ENCODE measurements at regions not wholly inside any gene's neighbourhood (a gene's known extent, or its start where the extent isn't known, plus 50 kb on each side); places are given as distances from the start of the nearest gene placed in this dataset.

- TF ChIP-seq CTCF (IDR thresholded peaks at IDR 0.05; ENCODE audit: low read length) (no peak), EZH2 (optimal IDR thresholded peaks at IDR 0.05; ENCODE audit: low read depth, low read length) (no peak), EZH2phosphoT487 (IDR thresholded peaks at IDR 0.05; ENCODE audit: low read length) (no peak)
These were observed 115.5 kb downstream of the TWIST2 start for GRCh38 chr2:238963161-238963970.

All from MM.1S (cell line).